ENCODE measurements at regions not wholly inside any gene's neighbourhood (a gene's known extent, or its start where the extent isn't known, plus 50 kb on each side); places are given as distances from the start of the nearest gene placed in this dataset.

DNA sequence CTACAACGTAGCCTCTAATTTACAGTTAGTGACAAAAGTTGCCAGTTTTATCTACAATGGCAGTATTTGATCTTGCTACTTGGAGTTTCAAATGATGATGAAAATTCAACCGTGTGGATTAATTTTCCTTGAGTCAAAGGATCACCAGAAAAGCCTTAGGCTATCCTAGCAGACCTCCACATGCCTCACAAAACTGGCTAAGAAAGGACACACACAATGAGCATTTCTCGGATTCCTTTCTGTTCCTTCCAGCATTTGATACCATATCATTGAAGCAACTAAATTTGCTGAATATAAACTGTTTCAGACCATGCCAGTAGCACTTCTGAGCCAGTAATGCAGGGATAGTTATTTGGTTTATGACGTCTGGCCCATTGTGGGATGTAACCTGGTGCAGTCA lies 587.4 kb upstream of the MDFIC2 start:
- in situ Hi-C loops (cut with HindIII; ENCODE audit: low pct_unique_long_range_greater_than_20kb, low sequenced_read_pairs), result no loop called here
- DNase-seq (ENCODE audit: low read depth in 1 of 2, low spot score in 1 of 2), result no peak
- no peak for TF ChIP-seq JUND (IDR thresholded peaks at IDR 0.05; ENCODE audit: low read depth)

GRCh38 chr3:70890020-70890394 lies 577.6 kb upstream of the MDFIC2 start:
- in situ Hi-C loops (cut with HindIII; ENCODE audit: low pct_unique_long_range_greater_than_20kb, low sequenced_read_pairs), result no loop called here
- no peak for TF ChIP-seq JUND (IDR thresholded peaks at IDR 0.05; ENCODE audit: low read depth)
- no peak for DNase-seq (ENCODE audit: low read depth in 1 of 2, low spot score in 1 of 2)

DNA sequence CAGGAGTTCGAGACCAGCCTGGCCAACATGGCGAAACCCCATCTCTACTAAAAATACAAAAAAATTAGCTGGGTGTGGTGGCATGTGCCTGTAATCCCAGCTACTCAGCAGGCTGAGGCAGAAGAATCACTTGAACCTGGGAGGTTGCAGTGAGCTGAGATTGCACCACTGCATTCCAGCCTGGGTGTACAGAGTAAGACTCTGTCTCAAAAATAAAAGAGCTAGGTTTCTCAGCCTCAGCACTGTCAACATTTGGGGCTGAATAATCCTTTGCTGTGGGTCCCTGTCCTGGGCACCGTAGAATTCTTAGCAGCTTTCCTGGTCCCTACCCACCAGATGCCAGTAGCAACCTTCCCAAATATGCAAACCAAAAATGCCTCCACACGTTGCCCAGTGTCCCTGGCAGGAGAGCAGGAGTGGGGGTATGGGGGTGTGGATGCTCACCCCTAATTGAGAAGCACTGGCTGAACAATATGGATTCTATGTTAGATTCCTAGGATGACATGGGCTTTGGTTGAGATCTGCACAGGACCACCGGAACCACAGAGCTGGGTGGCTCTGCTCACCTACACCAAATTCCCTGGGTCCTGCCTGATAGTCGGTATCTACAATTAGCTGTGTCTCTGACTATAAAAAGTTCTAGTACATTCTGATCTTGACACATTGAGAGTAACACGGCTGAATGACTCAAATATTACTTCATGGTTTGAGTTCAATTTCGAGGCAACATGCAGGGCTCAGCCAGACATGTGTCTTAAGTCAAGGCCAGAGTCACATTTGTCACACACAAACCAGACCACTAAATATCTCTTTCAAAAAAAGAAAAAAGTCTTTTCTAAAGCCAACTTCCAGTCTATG lies 577.0 kb upstream of the MDFIC2 start:
- in situ Hi-C loops (cut with HindIII; ENCODE audit: low pct_unique_long_range_greater_than_20kb, low sequenced_read_pairs), result no loop called here
- no peak for TF ChIP-seq JUND (IDR thresholded peaks at IDR 0.05; ENCODE audit: low read depth)
- DNase-seq (ENCODE audit: low read depth in 1 of 2, low spot score in 1 of 2), result no peak

GRCh38 chr3:70885636-70886035 lies 573.2 kb upstream of the MDFIC2 start:
- in situ Hi-C loops (cut with HindIII; ENCODE audit: low pct_unique_long_range_greater_than_20kb, low sequenced_read_pairs), result no loop called here
- TF ChIP-seq JUND (IDR thresholded peaks at IDR 0.05; ENCODE audit: low read depth), result no peak
- no peak for DNase-seq (ENCODE audit: low read depth in 1 of 2, low spot score in 1 of 2)

- no peak for DNase-seq (ENCODE audit: low read depth in 1 of 2, low spot score in 1 of 2)
- TF ChIP-seq JUND (IDR thresholded peaks at IDR 0.05; ENCODE audit: low read depth), result no peak
- in situ Hi-C loops (cut with HindIII; ENCODE audit: low pct_unique_long_range_greater_than_20kb, low sequenced_read_pairs), result no loop called here
Observed at GRCh38 chr3:70882104-70882503, 569.7 kb upstream of the MDFIC2 start.

- no peak for TF ChIP-seq JUND (IDR thresholded peaks at IDR 0.05; ENCODE audit: low read depth)
- DNase-seq (ENCODE audit: low read depth in 1 of 2, low spot score in 1 of 2), result peak; percentile 4 to 51
- in situ Hi-C loops (cut with HindIII; ENCODE audit: low pct_unique_long_range_greater_than_20kb, low sequenced_read_pairs), result no loop called here
Observed at GRCh38 chr3:70880421-70880820, 568.0 kb upstream of the MDFIC2 start.

DNA sequence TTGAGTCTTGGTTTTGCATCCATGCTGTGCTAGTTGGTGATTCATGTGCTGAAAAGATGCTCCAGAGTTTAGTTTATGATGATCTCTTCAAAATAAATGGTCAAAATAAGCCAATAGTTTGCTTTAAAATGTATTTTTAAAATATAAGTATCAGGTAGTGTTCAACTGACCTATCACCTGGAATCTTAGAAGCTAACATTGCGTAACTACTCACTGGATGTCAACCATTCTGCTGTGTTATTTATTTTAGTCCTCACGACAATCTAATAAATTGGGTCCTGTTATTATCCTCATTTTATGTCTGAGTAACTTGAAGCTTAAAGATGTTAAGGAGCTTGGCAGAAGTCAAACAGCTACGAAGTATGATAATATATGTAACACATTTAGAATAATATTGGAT lies 563.7 kb upstream of the MDFIC2 start:
- in situ Hi-C loops (cut with HindIII; ENCODE audit: low pct_unique_long_range_greater_than_20kb, low sequenced_read_pairs), result no loop called here
- DNase-seq (ENCODE audit: low read depth in 1 of 2, low spot score in 1 of 2), result no peak
- no peak for TF ChIP-seq JUND (IDR thresholded peaks at IDR 0.05; ENCODE audit: low read depth)

DNA sequence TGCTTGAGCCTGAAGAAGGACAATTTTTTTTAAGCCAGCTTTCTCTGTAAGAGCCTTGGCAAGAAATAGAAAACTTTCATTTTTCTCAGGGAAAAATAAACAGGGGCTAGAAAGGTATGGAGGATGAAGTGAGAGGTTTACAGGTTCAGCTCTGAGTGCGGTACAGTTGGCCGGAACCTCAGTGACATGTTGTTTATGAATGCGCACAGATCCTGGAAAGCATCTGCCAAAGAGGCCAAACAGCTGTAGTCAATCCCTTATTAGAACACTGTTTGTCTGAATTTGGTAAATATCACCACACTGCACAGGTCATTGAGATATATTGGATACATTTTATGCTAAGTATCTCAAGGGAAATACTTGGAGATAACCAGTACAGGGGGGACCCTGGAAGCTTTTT lies 561.8 kb upstream of the MDFIC2 start:
- TF ChIP-seq JUND (IDR thresholded peaks at IDR 0.05; ENCODE audit: low read depth), result no peak
- DNase-seq (ENCODE audit: low read depth in 1 of 2, low spot score in 1 of 2), result no peak
- in situ Hi-C loops (cut with HindIII; ENCODE audit: low pct_unique_long_range_greater_than_20kb, low sequenced_read_pairs), result no loop called here

- in situ Hi-C loops (cut with HindIII; ENCODE audit: low pct_unique_long_range_greater_than_20kb, low sequenced_read_pairs), result no loop called here
- no peak for TF ChIP-seq JUND (IDR thresholded peaks at IDR 0.05; ENCODE audit: low read depth)
- no peak for DNase-seq (ENCODE audit: low read depth in 1 of 2, low spot score in 1 of 2)
Observed at GRCh38 chr3:70873686-70874085, 561.2 kb upstream of the MDFIC2 start.

DNA sequence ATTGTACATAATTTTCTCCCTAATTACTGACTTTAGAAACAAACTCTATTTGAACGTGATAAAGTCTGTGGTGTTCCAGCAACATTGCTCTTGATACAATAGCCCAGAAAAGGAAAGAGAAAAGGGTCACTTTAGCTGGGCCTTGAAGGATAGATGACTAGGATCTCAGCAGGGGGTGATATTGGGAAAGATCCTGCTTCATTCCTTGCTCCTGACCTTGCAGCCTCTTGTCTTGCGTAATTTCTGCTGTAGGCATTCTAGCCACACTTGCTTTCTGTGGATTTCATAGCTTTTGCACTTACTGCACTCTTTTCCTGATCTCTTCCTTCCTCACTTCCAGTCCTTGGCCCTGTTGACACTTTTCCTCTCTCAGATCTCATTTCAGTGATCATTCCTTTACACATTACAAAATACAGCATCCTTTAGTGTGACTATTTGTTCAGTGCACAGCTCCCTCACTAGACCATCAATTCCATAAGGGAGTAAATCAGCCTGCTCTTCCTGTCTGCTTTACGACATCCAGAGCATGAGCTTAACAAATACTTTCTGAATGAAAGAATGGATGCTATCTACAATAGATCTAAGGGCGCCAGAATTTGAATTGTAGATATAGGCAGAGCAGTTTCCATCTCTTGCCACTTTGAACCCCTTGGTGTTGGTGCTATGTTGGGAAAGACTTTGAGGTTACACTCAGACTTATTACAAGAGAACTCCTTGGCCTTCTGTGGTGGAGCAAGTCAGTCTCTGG lies 559.6 kb upstream of the MDFIC2 start:
- DNase-seq (ENCODE audit: low read depth in 1 of 2, low spot score in 1 of 2), result no peak
- in situ Hi-C loops (cut with HindIII; ENCODE audit: low pct_unique_long_range_greater_than_20kb, low sequenced_read_pairs), result no loop called here
- no peak for TF ChIP-seq JUND (IDR thresholded peaks at IDR 0.05; ENCODE audit: low read depth)

- in situ Hi-C loops (cut with HindIII; ENCODE audit: low pct_unique_long_range_greater_than_20kb, low sequenced_read_pairs), result no loop called here
- TF ChIP-seq JUND (IDR thresholded peaks at IDR 0.05; ENCODE audit: low read depth), result no peak
- no peak for DNase-seq (ENCODE audit: low read depth in 1 of 2, low spot score in 1 of 2)
Observed at GRCh38 chr3:70870576-70870975, 558.1 kb upstream of the MDFIC2 start.

- TF ChIP-seq JUND (IDR thresholded peaks at IDR 0.05; ENCODE audit: low read depth), result no peak
- DNase-seq (ENCODE audit: low read depth in 1 of 2, low spot score in 1 of 2), result no peak
- in situ Hi-C loops (cut with HindIII; ENCODE audit: low pct_unique_long_range_greater_than_20kb, low sequenced_read_pairs), result no loop called here
Observed at GRCh38 chr3:70868561-70868960, 556.1 kb upstream of the MDFIC2 start.

GRCh38 chr3:70863049-70863448 lies 550.6 kb upstream of the MDFIC2 start:
- in situ Hi-C loops (cut with HindIII; ENCODE audit: low pct_unique_long_range_greater_than_20kb, low sequenced_read_pairs), result no loop called here
- DNase-seq (ENCODE audit: low read depth in 1 of 2, low spot score in 1 of 2), result no peak
- TF ChIP-seq JUND (IDR thresholded peaks at IDR 0.05; ENCODE audit: low read depth), result no peak
